ENCODE measurements at regions not wholly inside any gene's neighbourhood (a gene's known extent, or its start where the extent isn't known, plus 50 kb on each side); places are given as distances from the start of the nearest gene placed in this dataset.

- TF ChIP-seq CTCF (IDR thresholded peaks at IDR 0.05; ENCODE audit: poor library complexity) = no peak
- TF ChIP-seq EZH2 (IDR thresholded peaks at IDR 0.05; ENCODE audit: borderline replicate concordance) = no peak
- no peak for TF ChIP-seq EZH2phosphoT487 (IDR thresholded peaks at IDR 0.05; ENCODE audit: low read depth, severe bottlenecking, unreplicated experiment)
Observed at GRCh38 chr2:129324349-129324748, 655.1 kb upstream of the RAB6C start.
